ENCODE measurements at regions not wholly inside any gene's neighbourhood (a gene's known extent, or its start where the extent isn't known, plus 50 kb on each side); places are given as distances from the start of the nearest gene placed in this dataset.

- no peak for TF ChIP-seq POLR2A (IDR thresholded peaks at IDR 0.05; ENCODE audit: extremely low read depth, insufficient read length)
- TF ChIP-seq, protein P1, sequence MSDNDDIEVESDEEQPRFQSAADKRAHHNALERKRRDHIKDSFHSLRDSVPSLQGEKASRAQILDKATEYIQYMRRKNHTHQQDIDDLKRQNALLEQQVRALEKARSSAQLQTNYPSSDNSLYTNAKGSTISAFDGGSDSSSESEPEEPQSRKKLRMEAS (IDR thresholded peaks at IDR 0.05; ENCODE audit: low read depth, low read length), result no peak
Observed at GRCh38 chr9:80952363-80952922, 736.9 kb downstream of the TLE1 start.
